ENCODE measurements at regions not wholly inside any gene's neighbourhood (a gene's known extent, or its start where the extent isn't known, plus 50 kb on each side); places are given as distances from the start of the nearest gene placed in this dataset.

DNA sequence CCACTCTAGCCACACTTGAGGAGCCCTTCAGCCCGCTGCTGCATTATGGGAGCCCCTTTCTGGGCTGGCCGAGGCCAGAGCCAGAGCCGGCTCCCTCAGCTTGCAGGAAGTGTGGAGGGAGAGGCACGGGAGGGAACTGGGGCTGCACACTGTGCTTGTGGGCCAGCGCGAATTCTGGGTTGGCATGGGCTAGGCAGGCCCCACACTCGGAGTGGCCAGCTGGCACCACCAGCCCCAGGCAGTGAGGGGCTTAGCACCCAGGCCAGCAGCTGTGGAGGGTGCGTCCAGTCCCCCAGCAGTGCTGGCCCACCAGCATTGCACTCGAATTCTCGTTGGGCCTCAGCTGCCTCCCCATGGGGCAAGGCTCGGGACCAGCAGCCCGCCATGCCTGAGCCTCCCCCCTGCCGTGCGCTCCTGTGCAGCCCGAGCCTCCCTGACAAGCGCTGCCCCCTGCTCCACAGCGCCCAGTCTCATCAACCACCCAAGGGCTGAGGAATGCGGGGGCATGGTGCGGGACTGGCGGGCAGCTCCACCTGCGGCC is 785.9 kb upstream of the TPTE start:
- TF ChIP-seq, protein P1, sequence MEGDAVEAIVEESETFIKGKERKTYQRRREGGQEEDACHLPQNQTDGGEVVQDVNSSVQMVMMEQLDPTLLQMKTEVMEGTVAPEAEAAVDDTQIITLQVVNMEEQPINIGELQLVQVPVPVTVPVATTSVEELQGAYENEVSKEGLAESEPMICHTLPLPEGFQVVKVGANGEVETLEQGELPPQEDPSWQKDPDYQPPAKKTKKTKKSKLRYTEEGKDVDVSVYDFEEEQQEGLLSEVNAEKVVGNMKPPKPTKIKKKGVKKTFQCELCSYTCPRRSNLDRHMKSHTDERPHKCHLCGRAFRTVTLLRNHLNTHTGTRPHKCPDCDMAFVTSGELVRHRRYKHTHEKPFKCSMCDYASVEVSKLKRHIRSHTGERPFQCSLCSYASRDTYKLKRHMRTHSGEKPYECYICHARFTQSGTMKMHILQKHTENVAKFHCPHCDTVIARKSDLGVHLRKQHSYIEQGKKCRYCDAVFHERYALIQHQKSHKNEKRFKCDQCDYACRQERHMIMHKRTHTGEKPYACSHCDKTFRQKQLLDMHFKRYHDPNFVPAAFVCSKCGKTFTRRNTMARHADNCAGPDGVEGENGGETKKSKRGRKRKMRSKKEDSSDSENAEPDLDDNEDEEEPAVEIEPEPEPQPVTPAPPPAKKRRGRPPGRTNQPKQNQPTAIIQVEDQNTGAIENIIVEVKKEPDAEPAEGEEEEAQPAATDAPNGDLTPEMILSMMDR (IDR thresholded peaks at IDR 0.05; ENCODE audit: insufficient read depth, low read length, poor library complexity, severe bottlenecking) = no peak
- no peak for TF ChIP-seq EZH2phosphoT487 (conservative IDR thresholded peaks at IDR 0.05; ENCODE audit: low read length)
